Endodermal cell (in vitro differentiated cells): ENCODE measurements at regions not wholly inside any gene's neighbourhood (a gene's known extent, or its start where the extent isn't known, plus 50 kb on each side); places are given as distances from the start of the nearest gene placed in this dataset.
"Not testable (repeated sequence)": the region's sequence is repeated elsewhere in the genome, so short reads cannot be mapped to it uniquely, and the experiment has no call there.

Source experiments
- DNase-seq: peaks from one replicate; pipeline ENCODE4 v3.0.0-alpha.2; 2017
- H3K27ac ChIP-seq: 2 replicates; pipeline ENCODE4 v1.5.1; 2013; ENCODE audit warnings: mild to moderate bottlenecking, low read depth, low read length, moderate library complexity
- H3K27me3 ChIP-seq: 2 replicates; pipeline ENCODE4 v1.6.1; 2013; ENCODE audit warnings: mild to moderate bottlenecking, low read length, moderate library complexity; ENCODE audit not compliant: insufficient read depth, control insufficient read depth, poor library complexity, severe bottlenecking
- H3K36me3 ChIP-seq: 2 replicates; pipeline ENCODE4 v1.7.0; 2013; ENCODE audit warnings: mild to moderate bottlenecking, low read length, moderate library complexity; ENCODE audit not compliant: control insufficient read depth, insufficient read depth
- H3K4me1 ChIP-seq: one replicate; pipeline ENCODE4 v1.7.0; 2013; ENCODE audit warnings: low read length; ENCODE audit not compliant: control insufficient read depth, insufficient read depth
- H3K4me3 ChIP-seq: 2 replicates; pipeline ENCODE4 v1.5.1; 2013; ENCODE audit warnings: mild to moderate bottlenecking, low read length, moderate library complexity
- H3K9ac ChIP-seq: 2 replicates; pipeline ENCODE4 v1.6.1; 2013; ENCODE audit warnings: mild to moderate bottlenecking, low read length, moderate library complexity; ENCODE audit not compliant: poor library complexity, severe bottlenecking; ENCODE audit errors: extremely low read depth
- H3K9me3 ChIP-seq: 2 replicates; pipeline ENCODE4 v1.6.1; 2013; ENCODE audit warnings: mild to moderate bottlenecking, low read length, moderate library complexity; ENCODE audit not compliant: control insufficient read depth
- H3K27ac Mint-ChIP-seq: 2 replicates; pipeline ENCODE4 v1.8.0; 2020; ENCODE audit warnings: mixed read lengths
- H3K27me3 Mint-ChIP-seq: 2 replicates; pipeline ENCODE4 v1.8.0; 2021; ENCODE audit warnings: mild to moderate bottlenecking, mixed read lengths; ENCODE audit not compliant: insufficient read depth
- H3K36me3 Mint-ChIP-seq: 2 replicates; pipeline ENCODE4 v1.8.0; 2020; ENCODE audit warnings: low read depth, mixed read lengths
- H3K4me1 Mint-ChIP-seq: 2 replicates; pipeline ENCODE4 v1.8.0; 2020; ENCODE audit warnings: mixed read lengths
- H3K4me3 Mint-ChIP-seq: 2 replicates; pipeline ENCODE4 v1.8.0; 2020; ENCODE audit warnings: mild to moderate bottlenecking, moderate library complexity, mixed read lengths
- H3K9me3 Mint-ChIP-seq: 2 replicates; pipeline ENCODE4 v1.8.0; 2020; ENCODE audit warnings: mild to moderate bottlenecking, mixed read lengths
- WGBS, 2 experiments: methylation state at CpG; one replicate each; pipeline versions ENCODE4 v1.1.5 to v1.1.7; 2013; ENCODE audit warnings: missing lambda C conversion rate in 2 of 2, mixed read lengths in 1 of 2; ENCODE audit not compliant: insufficient coverage in 1 of 2, insufficient read length in 1 of 2; 5-methylcytosine and 5-hydroxymethylcytosine counted together
- TF ChIP-seq, protein P1 (sequence below): fragments of 200-600 bp; sonication (generic); conservative IDR thresholded peaks from 2 replicates; pipeline ENCODE4 v1.5.0; 2021; ENCODE audit warnings: antibody characterized with exemption, mild to moderate bottlenecking

DNA sequence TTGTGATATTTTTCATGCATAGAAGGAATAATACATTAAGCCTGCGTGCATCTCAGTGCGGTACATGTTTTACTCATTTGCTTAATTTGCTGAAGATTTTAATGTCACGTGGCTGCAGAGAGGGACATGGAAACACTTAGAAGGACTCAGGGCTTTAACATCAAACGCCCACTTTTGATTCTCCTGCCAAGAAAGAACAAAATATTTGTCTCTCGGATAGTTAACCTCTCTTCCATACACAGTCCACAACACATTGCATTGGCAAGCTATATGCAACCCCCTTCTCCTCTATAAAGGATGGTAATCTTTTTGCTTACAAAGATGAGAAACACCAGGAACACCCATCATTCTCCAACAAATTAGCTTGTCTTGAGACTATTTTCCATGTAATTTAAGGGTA lies 148.0 kb upstream of the NRP1 start:
- no peak overlapping the region for H3K9ac ChIP-seq
- 92 to 93% methylated on average over 4 to 5 of the region's 5 CpGs for WGBS, 2 experiments
- TF ChIP-seq, protein P1, sequence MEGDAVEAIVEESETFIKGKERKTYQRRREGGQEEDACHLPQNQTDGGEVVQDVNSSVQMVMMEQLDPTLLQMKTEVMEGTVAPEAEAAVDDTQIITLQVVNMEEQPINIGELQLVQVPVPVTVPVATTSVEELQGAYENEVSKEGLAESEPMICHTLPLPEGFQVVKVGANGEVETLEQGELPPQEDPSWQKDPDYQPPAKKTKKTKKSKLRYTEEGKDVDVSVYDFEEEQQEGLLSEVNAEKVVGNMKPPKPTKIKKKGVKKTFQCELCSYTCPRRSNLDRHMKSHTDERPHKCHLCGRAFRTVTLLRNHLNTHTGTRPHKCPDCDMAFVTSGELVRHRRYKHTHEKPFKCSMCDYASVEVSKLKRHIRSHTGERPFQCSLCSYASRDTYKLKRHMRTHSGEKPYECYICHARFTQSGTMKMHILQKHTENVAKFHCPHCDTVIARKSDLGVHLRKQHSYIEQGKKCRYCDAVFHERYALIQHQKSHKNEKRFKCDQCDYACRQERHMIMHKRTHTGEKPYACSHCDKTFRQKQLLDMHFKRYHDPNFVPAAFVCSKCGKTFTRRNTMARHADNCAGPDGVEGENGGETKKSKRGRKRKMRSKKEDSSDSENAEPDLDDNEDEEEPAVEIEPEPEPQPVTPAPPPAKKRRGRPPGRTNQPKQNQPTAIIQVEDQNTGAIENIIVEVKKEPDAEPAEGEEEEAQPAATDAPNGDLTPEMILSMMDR = no peak
- peaks cover 14% of the 10 kb centered on the region for H3K9me3 Mint-ChIP-seq
- DNase-seq = no peak
- no peaks in the 10 kb centered on the region for H3K36me3 ChIP-seq
- H3K27me3 ChIP-seq = no peaks in the 10 kb centered on the region
- no peak overlapping the region for H3K27ac Mint-ChIP-seq
- H3K4me1 Mint-ChIP-seq = peaks cover 9% of the 10 kb centered on the region
- no peaks in the 10 kb centered on the region for H3K36me3 Mint-ChIP-seq
- no peaks in the 10 kb centered on the region for H3K9me3 ChIP-seq
- no peak overlapping the region for H3K4me3 Mint-ChIP-seq
- H3K27me3 Mint-ChIP-seq = peaks cover 1% of the 10 kb centered on the region
- no peaks in the 10 kb centered on the region for H3K4me1 ChIP-seq
- no peak overlapping the region for H3K27ac ChIP-seq
- H3K4me3 ChIP-seq = no peak overlapping the region

DNA sequence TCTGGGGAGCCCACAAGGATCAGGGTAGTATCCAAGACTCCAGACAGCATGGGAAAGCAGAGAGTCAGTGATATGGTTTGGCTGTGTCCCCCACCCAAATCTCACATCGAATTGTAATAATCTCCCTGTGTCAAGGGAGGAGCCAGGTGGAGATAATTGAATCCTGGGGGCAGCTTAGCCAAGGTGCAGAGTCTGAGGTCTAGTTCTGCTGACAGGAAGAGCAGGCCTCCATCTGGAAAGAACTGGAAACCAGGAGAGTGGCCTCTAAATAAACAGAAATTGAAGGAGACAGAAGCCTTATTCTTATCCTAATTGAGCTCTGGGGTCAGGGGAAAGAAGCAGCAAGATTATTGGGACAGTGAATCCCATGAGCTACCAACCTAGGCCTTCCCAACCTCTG lies 146.7 kb upstream of the NRP1 start:
- no peak overlapping the region for H3K4me3 Mint-ChIP-seq
- no peaks in the 10 kb centered on the region for H3K9me3 ChIP-seq
- H3K9me3 Mint-ChIP-seq = peaks cover 14% of the 10 kb centered on the region
- no peaks in the 10 kb centered on the region for H3K36me3 ChIP-seq
- no peaks in the 10 kb centered on the region for H3K36me3 Mint-ChIP-seq
- no peak for DNase-seq
- no peaks in the 10 kb centered on the region for H3K4me1 ChIP-seq
- no peak overlapping the region for H3K27ac Mint-ChIP-seq
- H3K9ac ChIP-seq = no peak overlapping the region
- no peak overlapping the region for H3K27ac ChIP-seq
- H3K4me3 ChIP-seq = no peak overlapping the region
- peaks cover 1% of the 10 kb centered on the region for H3K27me3 Mint-ChIP-seq
- peaks cover 9% of the 10 kb centered on the region for H3K4me1 Mint-ChIP-seq
- H3K27me3 ChIP-seq = no peaks in the 10 kb centered on the region
- 88% methylated on average over 1 of the region's 1 CpG; no CpG with 5 or more reads in 1 of the 2 experiments for WGBS, 2 experiments
- TF ChIP-seq, protein P1 = no peak

DNA sequence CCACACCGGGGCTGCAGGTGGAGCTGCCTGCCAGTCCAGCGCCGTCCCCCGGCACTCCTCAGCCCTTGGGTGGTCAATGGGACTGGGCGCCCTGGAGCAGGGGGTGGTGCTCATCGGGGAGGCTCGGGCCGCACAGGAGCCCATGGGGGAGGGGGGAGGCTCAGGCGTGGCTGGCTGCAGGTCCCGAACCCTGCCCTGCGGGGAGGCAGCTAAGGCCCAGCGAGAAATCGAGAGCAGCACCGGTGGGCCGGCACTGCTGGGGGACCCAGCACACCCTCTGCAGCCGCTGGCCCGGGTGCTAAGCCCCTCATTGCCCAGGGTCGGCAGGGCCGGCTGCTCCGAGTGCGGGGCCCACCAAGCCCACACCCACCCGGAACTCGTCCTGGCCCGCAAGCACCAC lies 145.9 kb upstream of the NRP1 start:
- 94 to 100% methylated on average over 11 to 24 of the region's 24 CpGs for WGBS, 2 experiments
- not testable (repeated sequence) for H3K27me3 ChIP-seq, H3K4me3 ChIP-seq, H3K27me3 Mint-ChIP-seq, H3K36me3 Mint-ChIP-seq, H3K9ac ChIP-seq, H3K4me1 ChIP-seq, H3K27ac ChIP-seq, H3K36me3 ChIP-seq, H3K9me3 ChIP-seq, H3K4me1 Mint-ChIP-seq, H3K27ac Mint-ChIP-seq, DNase-seq, H3K4me3 Mint-ChIP-seq
- peaks cover 14% of the 10 kb centered on the region for H3K9me3 Mint-ChIP-seq

DNA sequence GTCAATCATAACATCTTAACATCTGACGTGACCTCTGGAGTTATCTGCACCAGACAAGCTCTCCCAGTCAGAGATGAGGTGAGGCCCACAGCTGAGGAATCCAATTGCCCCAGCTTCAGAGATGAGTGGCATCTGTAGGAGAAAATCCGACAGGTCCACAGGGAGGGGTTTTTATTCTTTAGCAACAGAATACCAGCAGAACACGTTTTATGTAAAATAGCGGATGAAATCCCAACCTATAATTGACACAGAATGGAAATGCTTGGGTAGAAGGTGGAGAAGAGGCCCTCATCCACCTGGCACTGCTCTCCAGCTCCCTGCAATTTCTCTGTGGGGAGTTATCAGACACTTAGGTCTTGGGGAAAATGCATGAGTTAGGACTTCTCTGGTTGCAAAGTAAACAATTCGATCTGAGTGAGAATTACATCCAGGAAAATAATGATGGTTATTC lies 144.2 kb upstream of the NRP1 start:
- no peaks in the 10 kb centered on the region for H3K27me3 ChIP-seq
- no peak overlapping the region for H3K9ac ChIP-seq
- H3K4me1 Mint-ChIP-seq = no peaks in the 10 kb centered on the region
- no peaks in the 10 kb centered on the region for H3K36me3 ChIP-seq
- H3K27ac ChIP-seq = no peak overlapping the region
- TF ChIP-seq, protein P1 = no peak
- H3K9me3 ChIP-seq = no peaks in the 10 kb centered on the region
- H3K27me3 Mint-ChIP-seq = peaks cover 1% of the 10 kb centered on the region
- no peaks in the 10 kb centered on the region for H3K4me1 ChIP-seq
- H3K9me3 Mint-ChIP-seq = peaks cover 14% of the 10 kb centered on the region
- H3K4me3 Mint-ChIP-seq = no peak overlapping the region
- 84 to 91% methylated on average over 3 to 5 of the region's 5 CpGs for WGBS, 2 experiments
- no peak overlapping the region for H3K27ac Mint-ChIP-seq
- no peaks in the 10 kb centered on the region for H3K36me3 Mint-ChIP-seq
- no peak overlapping the region for H3K4me3 ChIP-seq
- no peak for DNase-seq
